Endothelial cell of umbilical vein (primary cell): ENCODE measurements at regions not wholly inside any gene's neighbourhood (a gene's known extent, or its start where the extent isn't known, plus 50 kb on each side); places are given as distances from the start of the nearest gene placed in this dataset.

Experiments used
- CTCF ChIP-seq, 2 donors: IDR thresholded peaks; 1 replicate in 1 of 2; 2 replicates in 1 of 2; pipeline ENCODE4 v1.5.1; 2011; ENCODE audit warnings: low read length in 2 of 2, mild to moderate bottlenecking in 2 of 2, moderate library complexity in 2 of 2, control low read depth in 1 of 2, inconsistent platforms in 1 of 2, low read depth in 1 of 2; ENCODE audit not compliant: insufficient read depth in 1 of 2; ENCODE audit errors: extremely low read depth in 1 of 2
- EZH2 ChIP-seq: IDR thresholded peaks from 2 replicates; pipeline ENCODE4 v1.6.1; 2012; ENCODE audit warnings: borderline replicate concordance, low read depth, mild to moderate bottlenecking, moderate library complexity, low read length, inconsistent platforms; ENCODE audit not compliant: severe bottlenecking
- POLR2A ChIP-seq: IDR thresholded peaks from 2 replicates; pipeline ENCODE4 v1.6.1; 2012; ENCODE audit warnings: low read depth, mild to moderate bottlenecking, control low read depth, low read length
- POLR2AphosphoS5 ChIP-seq: IDR thresholded peaks from 2 replicates; pipeline ENCODE4 v1.6.1; 2012; ENCODE audit warnings: low read depth, mild to moderate bottlenecking, control low read depth, low read length, moderate library complexity; ENCODE audit not compliant: insufficient read depth

- TF ChIP-seq POLR2A, result no peak
- TF ChIP-seq POLR2AphosphoS5, result no peak
- no peak for TF ChIP-seq CTCF (IDR thresholded peaks at IDR 0.05; ENCODE audit: extremely low read depth in 1 of 2, insufficient read depth in 1 of 2, low read depth in 1 of 2, low read length in 2 of 2)
- TF ChIP-seq EZH2, result no peak
Measured at GRCh38 chr3:76096036-76096435, 310.7 kb upstream of the ZNF717 start.
